GM21576 (cell line): ENCODE measurements at regions not wholly inside any gene's neighbourhood (a gene's known extent, or its start where the extent isn't known, plus 50 kb on each side); places are given as distances from the start of the nearest gene placed in this dataset.

ENCODE experiments used
- ATAC-seq: cut with Tn5 transposase; IDR thresholded peaks from one replicate; pipeline ENCODE4 v1.9.1; 2021; ENCODE audit warnings: mild to moderate bottlenecking, moderate library complexity; ENCODE audit not compliant: unreplicated experiment

- ATAC-seq = no peak
These were observed 162.0 kb upstream of the SETBP1 start for GRCh38 chr18:44518666-44519065.

GRCh38 chr18:44520981-44521667 lies 159.6 kb upstream of the SETBP1 start:
- ATAC-seq = no peak

- no peak for ATAC-seq
These were observed 159.0 kb upstream of the SETBP1 start for GRCh38 chr18:44521668-44522022.

GRCh38 chr18:44526705-44527415 lies 153.8 kb upstream of the SETBP1 start:
- no peak for ATAC-seq

GRCh38 chr18:44533071-44533470 lies 147.6 kb upstream of the SETBP1 start:
- ATAC-seq = no peak

- ATAC-seq = no peak
These were observed 144.6 kb upstream of the SETBP1 start for GRCh38 chr18:44536046-44536445.

- ATAC-seq = no peak
These were observed 144.1 kb upstream of the SETBP1 start for GRCh38 chr18:44536619-44537018.

GRCh38 chr18:44537526-44537925 lies 143.2 kb upstream of the SETBP1 start:
- ATAC-seq = no peak

- no peak for ATAC-seq
These were observed 140.8 kb upstream of the SETBP1 start for GRCh38 chr18:44539926-44540325.

GRCh38 chr18:44541159-44541558 lies 139.5 kb upstream of the SETBP1 start:
- ATAC-seq = no peak

- ATAC-seq = no peak
These were observed 138.9 kb upstream of the SETBP1 start for GRCh38 chr18:44541781-44542180.

GRCh38 chr18:44543387-44543786 lies 137.3 kb upstream of the SETBP1 start:
- no peak for ATAC-seq

GRCh38 chr18:44545359-44545985 lies 135.2 kb upstream of the SETBP1 start:
- ATAC-seq = no peak

GRCh38 chr18:44546954-44547353 lies 133.7 kb upstream of the SETBP1 start:
- ATAC-seq = no peak

GRCh38 chr18:44548291-44549221 lies 132.1 kb upstream of the SETBP1 start:
- ATAC-seq = no peak

- ATAC-seq = no peak
These were observed 128.0 kb upstream of the SETBP1 start for GRCh38 chr18:44552706-44553105.

- peak; percentile 66 for ATAC-seq
These were observed 124.4 kb upstream of the SETBP1 start for GRCh38 chr18:44556296-44556695.

- ATAC-seq = no peak
These were observed 123.0 kb upstream of the SETBP1 start for GRCh38 chr18:44557616-44558151.

- ATAC-seq = no peak
These were observed 121.9 kb upstream of the SETBP1 start for GRCh38 chr18:44558767-44559166.

GRCh38 chr18:44562986-44563385 lies 117.7 kb upstream of the SETBP1 start:
- ATAC-seq = no peak

GRCh38 chr18:44564922-44565321 lies 115.8 kb upstream of the SETBP1 start:
- no peak for ATAC-seq
